RWPE2 (cell line): ENCODE measurements at regions not wholly inside any gene's neighbourhood (a gene's known extent, or its start where the extent isn't known, plus 50 kb on each side); places are given as distances from the start of the nearest gene placed in this dataset.

Experiments
- ATAC-seq: fragments of 200-7000 bp; cut with Tn5 transposase; 3 replicates; pipeline ENCODE4 v1.9.1; 2021; ENCODE audit warnings: low read depth
- DNase-seq: peaks from one replicate; pipeline ENCODE4 v3.0.0-alpha.2; 2020; ENCODE audit warnings: low spot score
- H3K27ac ChIP-seq: fragments of 450-650 bp; 2 replicates; pipeline ENCODE4 v1.5.1; 2017; ENCODE audit warnings: mild to moderate bottlenecking; ENCODE audit not compliant: poor library complexity, severe bottlenecking
- H3K27me3 ChIP-seq: fragments of 250-450 bp; sonication (Bioruptor Pico); 2 replicates; pipeline ENCODE4 v1.5.1; 2021; ENCODE audit warnings: mild to moderate bottlenecking, moderate library complexity; ENCODE audit not compliant: insufficient read depth, poor library complexity, severe bottlenecking
- H3K36me3 ChIP-seq: fragments of 250-450 bp; sonication (Bioruptor Pico); 2 replicates; pipeline ENCODE4 v1.5.1; 2020; ENCODE audit warnings: low read depth, mild to moderate bottlenecking, moderate library complexity
- H3K4me1 ChIP-seq: fragments of 250-450 bp; sonication (Bioruptor Pico); 2 replicates; pipeline ENCODE4 v1.5.1; 2021; ENCODE audit warnings: mild to moderate bottlenecking, moderate library complexity; ENCODE audit not compliant: insufficient read depth, poor library complexity, severe bottlenecking
- H3K4me3 ChIP-seq: fragments of 250-450 bp; sonication (Bioruptor Pico); 2 replicates; pipeline ENCODE4 v1.5.1; 2021; ENCODE audit warnings: mild to moderate bottlenecking, moderate library complexity; ENCODE audit not compliant: severe bottlenecking
- H3K9me3 ChIP-seq: fragments of 250-450 bp; sonication (Bioruptor Pico); 2 replicates; pipeline ENCODE4 v1.5.1; 2021; ENCODE audit warnings: mild to moderate bottlenecking, moderate library complexity; ENCODE audit not compliant: severe bottlenecking
- TF ChIP-seq, protein P1 (sequence below): fragments of 450-650 bp; IDR thresholded peaks from one replicate; pipeline ENCODE4 v1.5.1; 2017; ENCODE audit warnings: mild to moderate bottlenecking, moderate library complexity; ENCODE audit not compliant: poor library complexity, severe bottlenecking

DNA sequence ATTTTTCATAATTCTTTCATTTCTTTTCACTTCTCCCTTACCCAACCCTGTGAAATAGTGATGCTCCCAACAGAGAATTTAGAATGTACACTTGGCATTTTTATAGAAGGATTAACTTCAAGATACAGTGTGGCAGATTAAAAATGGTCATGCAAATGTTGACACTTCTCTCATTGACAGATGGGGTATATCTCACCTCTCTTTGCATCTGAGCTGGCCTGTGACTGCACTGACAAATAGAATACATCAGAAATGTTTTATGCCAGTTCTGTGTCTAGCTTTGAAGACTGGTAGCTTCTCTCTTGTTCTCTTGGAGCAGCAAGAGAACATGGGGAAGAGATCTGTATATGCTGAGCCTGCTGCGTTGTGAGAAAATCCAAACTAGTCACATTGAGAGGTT, 949.6 kb downstream of the CDH11 start:
- no peak overlapping the region for H3K4me3 ChIP-seq
- H3K36me3 ChIP-seq = no peaks in the 10 kb centered on the region
- no peaks in the 10 kb centered on the region for H3K4me1 ChIP-seq
- DNase-seq (no peak), ATAC-seq (no peak)
- H3K27ac ChIP-seq = no peak overlapping the region
- no peaks in the 10 kb centered on the region for H3K27me3 ChIP-seq
- TF ChIP-seq, protein P1, sequence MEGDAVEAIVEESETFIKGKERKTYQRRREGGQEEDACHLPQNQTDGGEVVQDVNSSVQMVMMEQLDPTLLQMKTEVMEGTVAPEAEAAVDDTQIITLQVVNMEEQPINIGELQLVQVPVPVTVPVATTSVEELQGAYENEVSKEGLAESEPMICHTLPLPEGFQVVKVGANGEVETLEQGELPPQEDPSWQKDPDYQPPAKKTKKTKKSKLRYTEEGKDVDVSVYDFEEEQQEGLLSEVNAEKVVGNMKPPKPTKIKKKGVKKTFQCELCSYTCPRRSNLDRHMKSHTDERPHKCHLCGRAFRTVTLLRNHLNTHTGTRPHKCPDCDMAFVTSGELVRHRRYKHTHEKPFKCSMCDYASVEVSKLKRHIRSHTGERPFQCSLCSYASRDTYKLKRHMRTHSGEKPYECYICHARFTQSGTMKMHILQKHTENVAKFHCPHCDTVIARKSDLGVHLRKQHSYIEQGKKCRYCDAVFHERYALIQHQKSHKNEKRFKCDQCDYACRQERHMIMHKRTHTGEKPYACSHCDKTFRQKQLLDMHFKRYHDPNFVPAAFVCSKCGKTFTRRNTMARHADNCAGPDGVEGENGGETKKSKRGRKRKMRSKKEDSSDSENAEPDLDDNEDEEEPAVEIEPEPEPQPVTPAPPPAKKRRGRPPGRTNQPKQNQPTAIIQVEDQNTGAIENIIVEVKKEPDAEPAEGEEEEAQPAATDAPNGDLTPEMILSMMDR = no peak
- H3K9me3 ChIP-seq = no peaks in the 10 kb centered on the region

DNA sequence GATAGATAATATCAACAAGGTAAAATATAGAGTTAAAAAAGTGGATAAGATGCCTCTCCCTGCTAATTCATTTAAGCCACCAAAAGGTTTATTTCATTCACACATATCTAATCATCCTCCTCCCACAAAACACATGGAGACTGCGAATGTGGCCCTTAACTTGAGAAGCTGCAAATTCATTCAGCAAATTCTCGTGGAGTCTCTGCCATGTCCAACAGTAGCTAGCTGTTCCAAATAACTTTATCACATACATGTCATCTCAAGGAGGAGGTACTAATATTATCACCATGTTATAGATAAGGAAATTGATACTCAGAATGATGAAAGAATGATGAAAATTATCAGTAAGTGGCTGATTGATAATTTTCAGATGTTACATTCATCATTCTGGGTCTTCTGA, 950.2 kb downstream of the CDH11 start:
- ATAC-seq = no peak
- TF ChIP-seq, protein P1 = no peak
- no peak for DNase-seq
- Histone ChIP-seq H3K9me3 (no peaks in the 10 kb centered on the region), H3K27me3 (no peaks in the 10 kb centered on the region), H3K36me3 (no peaks in the 10 kb centered on the region), H3K4me1 (no peaks in the 10 kb centered on the region), H3K4me3 (no peak overlapping the region), H3K27ac (no peak overlapping the region)

DNA sequence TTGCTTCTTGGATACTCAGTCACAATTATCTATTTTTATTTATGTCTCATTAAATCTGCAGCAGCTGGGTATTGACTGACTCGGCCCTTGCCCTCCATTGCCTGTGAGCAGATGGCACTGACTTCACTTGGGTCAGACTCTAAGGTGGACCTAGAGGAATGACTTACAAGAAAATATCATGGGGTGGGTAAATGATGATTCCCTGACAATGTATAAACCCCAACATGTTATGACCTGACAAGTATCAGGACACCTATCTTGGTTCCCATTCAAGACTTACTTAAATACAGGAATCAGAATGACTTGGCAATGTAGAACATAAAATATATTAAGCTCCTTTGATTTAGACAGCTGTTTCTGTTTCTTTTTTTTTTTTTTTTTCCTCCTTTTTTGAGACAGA, 953.5 kb downstream of the CDH11 start:
- TF ChIP-seq, protein P1 = no peak
- H3K36me3 ChIP-seq = no peaks in the 10 kb centered on the region
- no peaks in the 10 kb centered on the region for H3K9me3 ChIP-seq
- no peak overlapping the region for H3K27ac ChIP-seq
- H3K27me3 ChIP-seq = no peaks in the 10 kb centered on the region
- no peak for DNase-seq
- no peaks in the 10 kb centered on the region for H3K4me1 ChIP-seq
- no peak for ATAC-seq
- no peak overlapping the region for H3K4me3 ChIP-seq

DNA sequence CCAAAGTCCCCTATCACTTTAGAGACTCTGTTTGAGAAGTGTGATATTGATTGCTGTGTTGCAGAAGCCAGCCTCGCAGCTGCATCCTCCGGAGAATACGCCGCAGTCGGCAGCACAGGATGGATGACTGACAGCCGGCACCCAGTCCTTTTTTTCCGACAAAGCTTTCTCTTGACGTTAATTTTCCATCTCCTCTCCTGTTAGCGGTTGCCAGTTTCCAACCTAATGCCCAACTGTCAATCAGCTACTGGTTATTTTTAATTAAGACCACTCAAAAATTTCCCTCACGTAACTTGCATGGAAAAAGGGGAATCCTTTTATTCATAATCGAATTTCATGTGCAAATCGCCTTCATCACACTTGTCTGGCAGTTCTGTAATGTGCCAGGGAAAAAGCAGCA, 953.9 kb downstream of the CDH11 start:
- Histone ChIP-seq H3K27ac (no peak overlapping the region), H3K9me3 (no peaks in the 10 kb centered on the region), H3K36me3 (no peaks in the 10 kb centered on the region), H3K27me3 (no peaks in the 10 kb centered on the region), H3K4me3 (no peak overlapping the region), H3K4me1 (no peaks in the 10 kb centered on the region)
- DNase-seq (no peak), ATAC-seq (no peak)
- TF ChIP-seq, protein P1 = no peak

DNA sequence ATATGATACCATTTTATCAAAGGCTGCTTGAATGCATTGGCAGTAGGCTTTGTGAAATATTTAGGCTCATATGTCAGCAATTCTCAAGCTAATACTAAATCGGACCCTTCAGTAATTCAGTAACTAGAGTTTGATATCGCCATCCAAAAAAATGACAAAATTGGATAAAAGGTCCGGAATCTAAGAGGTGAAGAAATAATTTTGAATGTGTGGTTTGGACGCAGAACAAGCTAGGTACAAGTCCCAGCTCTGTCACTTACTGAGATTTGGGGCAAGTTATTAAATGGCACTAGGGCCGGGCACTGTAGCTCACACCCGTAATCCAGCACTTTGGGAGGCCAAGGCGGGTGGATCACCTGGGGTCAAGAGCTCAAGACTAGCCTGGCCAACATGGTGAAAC, 956.5 kb downstream of the CDH11 start:
- H3K27me3 ChIP-seq = no peaks in the 10 kb centered on the region
- ATAC-seq = no peak

More for the DNA sequence above, 956.5 kb downstream of the CDH11 start:
- no peaks in the 10 kb centered on the region for H3K36me3 ChIP-seq
- no peak overlapping the region for H3K27ac ChIP-seq
- no peak for DNase-seq
- TF ChIP-seq, protein P1 = no peak
- H3K4me3 ChIP-seq = no peak overlapping the region
- H3K9me3 ChIP-seq = no peaks in the 10 kb centered on the region
- H3K4me1 ChIP-seq = peaks cover 14% of the 10 kb centered on the region
